ENCODE measurements at regions not wholly inside any gene's neighbourhood (a gene's known extent, or its start where the extent isn't known, plus 50 kb on each side); places are given as distances from the start of the nearest gene placed in this dataset.

GRCh38 chrX:42585842-42586621 is 191.9 kb downstream of the PPP1R2C start:
- H3K27ac ChIP-seq (ENCODE audit: extremely low read depth, low read depth, low read length) = no peak overlapping the region
- TF ChIP-seq OVOL3 (tag by site-specific recombination; IDR thresholded peaks at IDR 0.05) (no peak), ZNF146 (tag by site-specific recombination; IDR thresholded peaks at IDR 0.05) (no peak), ZNF670 (tag by site-specific recombination; IDR thresholded peaks at IDR 0.05; ENCODE audit: low read depth) (no peak), ZNF510 (tag by site-specific recombination; IDR thresholded peaks at IDR 0.05; ENCODE audit: insufficient replicate concordance) (no peak), ZNF596 (tag by site-specific recombination; IDR thresholded peaks at IDR 0.05) (no peak), ZNF629 (tag by site-specific recombination; IDR thresholded peaks at IDR 0.05) (no peak), ZBTB11 (tag by site-specific recombination; conservative IDR thresholded peaks at IDR 0.05; ENCODE audit: low read depth) (no peak), SP2 (tag by site-specific recombination; IDR thresholded peaks at IDR 0.05) (no peak), IKZF3 (tag by site-specific recombination; IDR thresholded peaks at IDR 0.05) (no peak), ELK4 (IDR thresholded peaks at IDR 0.05; ENCODE audit: borderline replicate concordance, low read depth, low read length) (no peak), ZSCAN30 (tag by site-specific recombination; IDR thresholded peaks at IDR 0.05) (no peak), PRDM6 (tag by site-specific recombination; IDR thresholded peaks at IDR 0.05) (no peak), ZFHX2 (tag by site-specific recombination; conservative IDR thresholded peaks at IDR 0.05) (no peak), ZBTB8A (tag by site-specific recombination; IDR thresholded peaks at IDR 0.05) (no peak)
- CTCF ChIA-PET = no interaction called here
- no peaks in the 10 kb centered on the region; the same call in 1 of the 2 replicates for H3K9me3 ChIP-seq (ENCODE audit: control insufficient read depth, insufficient read depth, low read depth, low read length)
- no peaks in the 10 kb centered on the region for H3K4me1 ChIP-seq (ENCODE audit: control insufficient read depth, insufficient read depth, low read length)
- POLR2A ChIA-PET = no interaction called here
- H3K4me3 ChIP-seq (ENCODE audit: low read depth, low read length) = no peak overlapping the region
- H3K36me3 ChIP-seq (ENCODE audit: control insufficient read depth in 2 of 2, insufficient read depth in 1 of 2, low read length in 2 of 2) = no peaks in the 10 kb centered on the region

- Histone ChIP-seq H3K9me3 (ENCODE audit: control insufficient read depth, insufficient read depth, low read depth, low read length) (no peaks in the 10 kb centered on the region), H3K4me3 (ENCODE audit: low read depth, low read length) (no peak overlapping the region), H3K4me1 (ENCODE audit: control insufficient read depth, insufficient read depth, low read length) (no peaks in the 10 kb centered on the region), H3K36me3 (ENCODE audit: control insufficient read depth in 2 of 2, insufficient read depth in 1 of 2, low read length in 2 of 2) (no peaks in the 10 kb centered on the region), H3K27ac (ENCODE audit: extremely low read depth, low read depth, low read length) (no peak overlapping the region)
- CTCF ChIA-PET = no interaction called here
- POLR2A ChIA-PET = no interaction called here
- TF ChIP-seq ZNF707 (tag by site-specific recombination; IDR thresholded peaks at IDR 0.05) (no peak), ZNF335 (tag by site-specific recombination; conservative IDR thresholded peaks at IDR 0.05) (no peak), ZNF140 (tag by site-specific recombination; IDR thresholded peaks at IDR 0.05) (no peak), MEIS1 (CRISPR knock-in tag; IDR thresholded peaks at IDR 0.05; ENCODE audit: borderline replicate concordance) (no peak), ZNF530 (tag by site-specific recombination; IDR thresholded peaks at IDR 0.05; ENCODE audit: low read depth) (no peak), ZNF10 (tag by site-specific recombination; IDR thresholded peaks at IDR 0.05) (no peak), ZBTB8A (tag by site-specific recombination; IDR thresholded peaks at IDR 0.05) (no peak), ZNF112 (tag by site-specific recombination; IDR thresholded peaks at IDR 0.05) (no peak), REPIN1 (tag by site-specific recombination; IDR thresholded peaks at IDR 0.05; ENCODE audit: low read depth) (no peak), ZNF510 (tag by site-specific recombination; IDR thresholded peaks at IDR 0.05; ENCODE audit: insufficient replicate concordance) (no peak), ZNF768 (tag by site-specific recombination; IDR thresholded peaks at IDR 0.05) (no peak), ZNF560 (tag by site-specific recombination; IDR thresholded peaks at IDR 0.05; ENCODE audit: borderline replicate concordance) (no peak), ZBTB44 (tag by site-specific recombination; IDR thresholded peaks at IDR 0.05) (no peak)
Observed at GRCh38 chrX:42577936-42578470, 200.0 kb downstream of the PPP1R2C start.

Measured in HEK293 (cell line).